ENCODE measurements at regions not wholly inside any gene's neighbourhood (a gene's known extent, or its start where the extent isn't known, plus 50 kb on each side); places are given as distances from the start of the nearest gene placed in this dataset.

DNA sequence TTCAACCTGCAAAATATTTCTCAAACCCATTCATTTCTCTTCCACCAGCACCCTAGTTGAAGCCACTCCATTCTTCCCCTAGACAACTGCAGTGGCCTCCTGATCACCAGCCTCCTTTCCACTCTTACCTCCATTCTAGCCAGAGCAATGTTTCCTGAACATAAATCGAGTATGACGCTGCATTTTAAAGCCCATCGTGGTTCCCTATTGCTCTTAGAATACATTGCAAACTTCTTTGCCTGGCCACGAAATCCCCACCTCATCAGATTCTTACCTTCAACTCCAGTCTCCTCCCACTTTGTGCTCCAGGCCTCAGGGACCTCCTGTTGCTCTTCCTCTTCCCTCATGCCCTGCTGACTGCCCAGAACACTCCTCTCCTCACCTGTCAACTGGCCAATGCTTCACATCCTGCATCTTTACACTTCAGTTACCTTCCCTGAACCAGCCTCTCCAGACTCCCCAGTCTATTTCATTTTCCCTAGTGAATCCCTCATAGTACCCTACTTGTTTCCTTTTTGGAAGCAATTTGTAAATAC is 176.5 kb upstream of the CTAGE1 start:
- TF ChIP-seq, protein P1, sequence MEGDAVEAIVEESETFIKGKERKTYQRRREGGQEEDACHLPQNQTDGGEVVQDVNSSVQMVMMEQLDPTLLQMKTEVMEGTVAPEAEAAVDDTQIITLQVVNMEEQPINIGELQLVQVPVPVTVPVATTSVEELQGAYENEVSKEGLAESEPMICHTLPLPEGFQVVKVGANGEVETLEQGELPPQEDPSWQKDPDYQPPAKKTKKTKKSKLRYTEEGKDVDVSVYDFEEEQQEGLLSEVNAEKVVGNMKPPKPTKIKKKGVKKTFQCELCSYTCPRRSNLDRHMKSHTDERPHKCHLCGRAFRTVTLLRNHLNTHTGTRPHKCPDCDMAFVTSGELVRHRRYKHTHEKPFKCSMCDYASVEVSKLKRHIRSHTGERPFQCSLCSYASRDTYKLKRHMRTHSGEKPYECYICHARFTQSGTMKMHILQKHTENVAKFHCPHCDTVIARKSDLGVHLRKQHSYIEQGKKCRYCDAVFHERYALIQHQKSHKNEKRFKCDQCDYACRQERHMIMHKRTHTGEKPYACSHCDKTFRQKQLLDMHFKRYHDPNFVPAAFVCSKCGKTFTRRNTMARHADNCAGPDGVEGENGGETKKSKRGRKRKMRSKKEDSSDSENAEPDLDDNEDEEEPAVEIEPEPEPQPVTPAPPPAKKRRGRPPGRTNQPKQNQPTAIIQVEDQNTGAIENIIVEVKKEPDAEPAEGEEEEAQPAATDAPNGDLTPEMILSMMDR (IDR thresholded peaks at IDR 0.05): no peak
- TF ChIP-seq, protein P2, sequence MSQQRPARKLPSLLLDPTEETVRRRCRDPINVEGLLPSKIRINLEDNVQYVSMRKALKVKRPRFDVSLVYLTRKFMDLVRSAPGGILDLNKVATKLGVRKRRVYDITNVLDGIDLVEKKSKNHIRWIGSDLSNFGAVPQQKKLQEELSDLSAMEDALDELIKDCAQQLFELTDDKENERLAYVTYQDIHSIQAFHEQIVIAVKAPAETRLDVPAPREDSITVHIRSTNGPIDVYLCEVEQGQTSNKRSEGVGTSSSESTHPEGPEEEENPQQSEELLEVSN (IDR thresholded peaks at IDR 0.05; ENCODE audit: borderline replicate concordance, low read depth): no peak
- TF ChIP-seq, protein P3, sequence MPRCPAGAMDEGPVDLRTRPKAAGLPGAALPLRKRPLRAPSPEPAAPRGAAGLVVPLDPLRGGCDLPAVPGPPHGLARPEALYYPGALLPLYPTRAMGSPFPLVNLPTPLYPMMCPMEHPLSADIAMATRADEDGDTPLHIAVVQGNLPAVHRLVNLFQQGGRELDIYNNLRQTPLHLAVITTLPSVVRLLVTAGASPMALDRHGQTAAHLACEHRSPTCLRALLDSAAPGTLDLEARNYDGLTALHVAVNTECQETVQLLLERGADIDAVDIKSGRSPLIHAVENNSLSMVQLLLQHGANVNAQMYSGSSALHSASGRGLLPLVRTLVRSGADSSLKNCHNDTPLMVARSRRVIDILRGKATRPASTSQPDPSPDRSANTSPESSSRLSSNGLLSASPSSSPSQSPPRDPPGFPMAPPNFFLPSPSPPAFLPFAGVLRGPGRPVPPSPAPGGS (IDR thresholded peaks at IDR 0.05): no peak
- TF ChIP-seq CEBPB (IDR thresholded peaks at IDR 0.05): no peak
- no peak for TF ChIP-seq NPAS2 (CRISPR knock-in tag; IDR thresholded peaks at IDR 0.05; ENCODE audit: borderline replicate concordance)
